GM06990 (cell line): ENCODE measurements at regions not wholly inside any gene's neighbourhood (a gene's known extent, or its start where the extent isn't known, plus 50 kb on each side); places are given as distances from the start of the nearest gene placed in this dataset.

Source experiments
- DNase-seq: peaks from one replicate; pipeline ENCODE4 v3.0.0-alpha.2; 2011; ENCODE audit not compliant: insufficient read length; ENCODE audit errors: extremely low read depth
- H3K27me3 ChIP-seq: replicated peaks from 2 replicates; pipeline ENCODE4 v1.6.0; 2011; ENCODE audit warnings: low read length; ENCODE audit not compliant: control insufficient read depth, insufficient read depth
- H3K36me3 ChIP-seq: 2 replicates; pipeline ENCODE4 v1.5.1; 2011; ENCODE audit warnings: low read length; ENCODE audit not compliant: control insufficient read depth, insufficient read depth
- H3K4me3 ChIP-seq: replicated peaks from 2 replicates; pipeline ENCODE4 v1.5.1; 2011; ENCODE audit warnings: low read depth, mild to moderate bottlenecking, control low read depth, low read length
- CTCF ChIP-seq: IDR thresholded peaks from 2 replicates; pipeline ENCODE4 v1.5.1; 2011; ENCODE audit warnings: low read length, control low read depth, mild to moderate bottlenecking, inconsistent platforms; ENCODE audit not compliant: insufficient read depth, poor library complexity, severe bottlenecking

- DNase-seq: no peak
- no peak for TF ChIP-seq CTCF
- H3K27me3 ChIP-seq: peaks cover 1% of the 10 kb centered on the region; the same call in 1 of the 2 replicates
- no peaks in the 10 kb centered on the region for H3K36me3 ChIP-seq
- no peak overlapping the region for H3K4me3 ChIP-seq
These were observed 121.5 kb downstream of the CHST1 start for GRCh38 chr11:45543808-45544422.

- no peak for DNase-seq
- Histone ChIP-seq H3K27me3 (peaks cover 1% of the 10 kb centered on the region; the same call in 1 of the 2 replicates), H3K36me3 (no peaks in the 10 kb centered on the region), H3K4me3 (no peak overlapping the region)
- no peak for TF ChIP-seq CTCF
These were observed 122.3 kb downstream of the CHST1 start for GRCh38 chr11:45543081-45543480.

- DNase-seq: no peak
- no peak overlapping the region for H3K4me3 ChIP-seq
- H3K27me3 ChIP-seq: peaks cover 1% of the 10 kb centered on the region
- no peaks in the 10 kb centered on the region for H3K36me3 ChIP-seq
- TF ChIP-seq CTCF: no peak
These were observed 123.6 kb downstream of the CHST1 start for GRCh38 chr11:45541693-45542434.

GRCh38 chr11:45538939-45539338 lies 126.5 kb downstream of the CHST1 start:
- no peak for TF ChIP-seq CTCF
- no peak for DNase-seq
- Histone ChIP-seq H3K27me3 (no peaks in the 10 kb centered on the region; the same call in none of the 2 replicates), H3K36me3 (no peaks in the 10 kb centered on the region), H3K4me3 (no peak overlapping the region)

GRCh38 chr11:45538363-45538762 lies 127.1 kb downstream of the CHST1 start:
- Histone ChIP-seq H3K36me3 (no peaks in the 10 kb centered on the region), H3K27me3 (no peaks in the 10 kb centered on the region; the same call in none of the 2 replicates), H3K4me3 (no peak overlapping the region)
- no peak for DNase-seq
- no peak for TF ChIP-seq CTCF
